Central memory CD8-positive, alpha-beta T cell (primary cell): ENCODE measurements at regions not wholly inside any gene's neighbourhood (a gene's known extent, or its start where the extent isn't known, plus 50 kb on each side); places are given as distances from the start of the nearest gene placed in this dataset.

Experiments used
- ATAC-seq: fragments of 150-1000 bp; cut with Tn5 transposase; replicated peaks from 2 replicates; pipeline ENCODE4 v1.10.0; 2022; ENCODE audit warnings: mild to moderate bottlenecking, moderate FRiP score, moderate number of reproducible peaks; ENCODE audit not compliant: poor library complexity, severe bottlenecking; ENCODE audit errors: extremely low read depth
- DNase-seq, 2 donors: peaks; one replicate each; pipeline ENCODE4 v3.0.0; 2021; ENCODE audit warnings: low spot score in 2 of 2
- H3K27ac Mint-ChIP-seq: one replicate; pipeline ENCODE4 v1.8.0; 2022; ENCODE audit warnings: low read depth, mild to moderate bottlenecking, moderate library complexity, mixed read lengths
- H3K27me3 Mint-ChIP-seq: one replicate; pipeline ENCODE4 v1.8.0; 2022; ENCODE audit warnings: mixed read lengths
- H3K36me3 Mint-ChIP-seq: one replicate; pipeline ENCODE4 v1.8.0; 2022; ENCODE audit warnings: mild to moderate bottlenecking, moderate library complexity, mixed read lengths; ENCODE audit not compliant: insufficient read depth
- H3K4me1 Mint-ChIP-seq: one replicate; pipeline ENCODE4 v1.8.0; 2022; ENCODE audit warnings: mixed read lengths
- H3K4me3 Mint-ChIP-seq: one replicate; pipeline ENCODE4 v1.8.0; 2022; ENCODE audit warnings: mild to moderate bottlenecking, moderate library complexity, mixed read lengths
- H3K9me3 Mint-ChIP-seq: one replicate; pipeline ENCODE4 v1.8.0; 2022; ENCODE audit warnings: mixed read lengths

- Mint-ChIP-seq H3K4me1 (no peaks in the 10 kb centered on the region), H3K27ac (no peak overlapping the region), H3K36me3 (peaks cover 2% of the 10 kb centered on the region), H3K27me3 (peaks cover 34% of the 10 kb centered on the region), H3K4me3 (no peak overlapping the region), H3K9me3 (no peaks in the 10 kb centered on the region)
- ATAC-seq (no peak), DNase-seq (no peak)
Measured at GRCh38 chr9:99588747-99589146, 232.9 kb upstream of the NR4A3 start.

- no peak for DNase-seq
Measured at GRCh38 chr9:99590410-99590809, 231.3 kb upstream of the NR4A3 start.

DNA sequence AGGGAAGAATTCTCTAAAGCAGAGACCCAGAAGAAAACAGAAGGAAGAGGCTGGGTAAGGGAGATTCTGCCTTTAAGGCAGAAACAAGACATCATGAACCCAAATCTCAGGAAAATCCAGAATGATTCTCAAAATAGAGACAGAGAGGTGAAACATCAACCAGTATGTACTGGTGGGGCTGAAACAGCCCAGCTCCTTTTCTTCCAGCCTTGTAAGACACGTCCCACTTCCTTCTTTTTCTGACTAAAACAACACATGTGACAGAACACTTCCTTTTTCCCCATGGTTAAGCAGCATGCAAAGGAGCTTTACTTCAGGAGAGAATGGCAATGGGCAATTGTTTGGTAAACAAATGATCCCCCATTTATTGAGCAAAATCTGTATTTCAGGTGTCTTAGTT, 230.8 kb upstream of the NR4A3 start:
- Mint-ChIP-seq H3K27ac (no peak overlapping the region), H3K36me3 (no peaks in the 10 kb centered on the region), H3K4me3 (no peak overlapping the region), H3K9me3 (no peaks in the 10 kb centered on the region), H3K27me3 (peaks cover 35% of the 10 kb centered on the region), H3K4me1 (peaks cover 4% of the 10 kb centered on the region)
- no peak for ATAC-seq
- DNase-seq = no peak

More at GRCh38 chr9:99590410-99590809, 231.3 kb upstream of the NR4A3 start:
- Mint-ChIP-seq H3K4me3 (no peak overlapping the region), H3K27me3 (peaks cover 33% of the 10 kb centered on the region), H3K36me3 (no peaks in the 10 kb centered on the region), H3K27ac (no peak overlapping the region), H3K9me3 (no peaks in the 10 kb centered on the region), H3K4me1 (no peaks in the 10 kb centered on the region)
- no peak for ATAC-seq

DNA sequence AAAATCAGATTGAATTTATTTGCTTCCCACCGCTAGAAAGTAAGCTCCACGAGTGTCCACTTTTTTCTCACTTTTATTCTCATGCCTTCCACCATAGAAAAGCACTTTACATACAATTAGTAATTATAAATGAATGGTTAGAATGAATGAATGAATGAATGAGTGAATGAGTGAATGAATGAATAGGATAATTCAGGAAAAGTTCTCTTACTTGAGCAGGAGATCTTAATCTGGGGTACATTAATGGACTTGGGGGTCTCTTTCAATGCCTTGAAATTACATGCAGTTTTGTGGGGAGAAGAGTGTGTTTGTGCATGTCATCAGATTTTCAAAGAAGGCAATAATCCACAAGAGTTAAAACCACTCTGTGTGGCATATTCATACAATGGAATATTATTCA, 229.9 kb upstream of the NR4A3 start:
- Mint-ChIP-seq H3K27me3 (peaks cover 34% of the 10 kb centered on the region), H3K27ac (no peak overlapping the region), H3K36me3 (no peaks in the 10 kb centered on the region), H3K4me3 (no peak overlapping the region), H3K9me3 (no peaks in the 10 kb centered on the region), H3K4me1 (peaks cover 5% of the 10 kb centered on the region)
- ATAC-seq (no peak), DNase-seq (no peak)

- Mint-ChIP-seq H3K4me1 (peaks cover 5% of the 10 kb centered on the region), H3K27me3 (peaks cover 31% of the 10 kb centered on the region), H3K27ac (no peak overlapping the region), H3K4me3 (no peak overlapping the region), H3K36me3 (no peaks in the 10 kb centered on the region), H3K9me3 (no peaks in the 10 kb centered on the region)
- ATAC-seq (no peak), DNase-seq (no peak)
Measured at GRCh38 chr9:99592834-99593574, 228.7 kb upstream of the NR4A3 start.

- DNase-seq (no peak), ATAC-seq (no peak)
- no peaks in the 10 kb centered on the region for H3K36me3 Mint-ChIP-seq
- no peaks in the 10 kb centered on the region for H3K9me3 Mint-ChIP-seq
- H3K27me3 Mint-ChIP-seq = peaks cover 31% of the 10 kb centered on the region
- peaks cover 5% of the 10 kb centered on the region for H3K4me1 Mint-ChIP-seq
- no peak overlapping the region for H3K4me3 Mint-ChIP-seq
- H3K27ac Mint-ChIP-seq = no peak overlapping the region
Measured at GRCh38 chr9:99593610-99594009, 228.1 kb upstream of the NR4A3 start.

- Mint-ChIP-seq H3K27ac (no peak overlapping the region), H3K4me3 (no peak overlapping the region), H3K27me3 (peaks cover 31% of the 10 kb centered on the region), H3K9me3 (no peaks in the 10 kb centered on the region), H3K36me3 (no peaks in the 10 kb centered on the region), H3K4me1 (peaks cover 5% of the 10 kb centered on the region)
- DNase-seq (no peak), ATAC-seq (no peak)
Measured at GRCh38 chr9:99594056-99594780, 227.5 kb upstream of the NR4A3 start.

GRCh38 chr9:99595796-99596195, 225.9 kb upstream of the NR4A3 start:
- Mint-ChIP-seq H3K27me3 (peaks cover 19% of the 10 kb centered on the region), H3K4me1 (peaks cover 5% of the 10 kb centered on the region), H3K36me3 (peaks cover 2% of the 10 kb centered on the region), H3K4me3 (no peak overlapping the region), H3K27ac (no peak overlapping the region), H3K9me3 (no peaks in the 10 kb centered on the region)
- no peak for DNase-seq
- ATAC-seq = no peak

GRCh38 chr9:99601571-99602111, 220.0 kb upstream of the NR4A3 start:
- H3K36me3 Mint-ChIP-seq = peaks cover 2% of the 10 kb centered on the region
- ATAC-seq = no peak
- H3K4me1 Mint-ChIP-seq = no peaks in the 10 kb centered on the region
- no peak for DNase-seq
- H3K4me3 Mint-ChIP-seq = no peak overlapping the region
- peaks cover 35% of the 10 kb centered on the region for H3K27me3 Mint-ChIP-seq
- H3K27ac Mint-ChIP-seq = no peak overlapping the region
- H3K9me3 Mint-ChIP-seq = no peaks in the 10 kb centered on the region

GRCh38 chr9:99602854-99603253, 218.8 kb upstream of the NR4A3 start:
- Mint-ChIP-seq H3K36me3 (peaks cover 2% of the 10 kb centered on the region), H3K27me3 (peaks cover 45% of the 10 kb centered on the region), H3K9me3 (no peaks in the 10 kb centered on the region), H3K4me1 (no peaks in the 10 kb centered on the region), H3K4me3 (no peak overlapping the region), H3K27ac (no peak overlapping the region)
- DNase-seq (no peak), ATAC-seq (no peak)

DNA sequence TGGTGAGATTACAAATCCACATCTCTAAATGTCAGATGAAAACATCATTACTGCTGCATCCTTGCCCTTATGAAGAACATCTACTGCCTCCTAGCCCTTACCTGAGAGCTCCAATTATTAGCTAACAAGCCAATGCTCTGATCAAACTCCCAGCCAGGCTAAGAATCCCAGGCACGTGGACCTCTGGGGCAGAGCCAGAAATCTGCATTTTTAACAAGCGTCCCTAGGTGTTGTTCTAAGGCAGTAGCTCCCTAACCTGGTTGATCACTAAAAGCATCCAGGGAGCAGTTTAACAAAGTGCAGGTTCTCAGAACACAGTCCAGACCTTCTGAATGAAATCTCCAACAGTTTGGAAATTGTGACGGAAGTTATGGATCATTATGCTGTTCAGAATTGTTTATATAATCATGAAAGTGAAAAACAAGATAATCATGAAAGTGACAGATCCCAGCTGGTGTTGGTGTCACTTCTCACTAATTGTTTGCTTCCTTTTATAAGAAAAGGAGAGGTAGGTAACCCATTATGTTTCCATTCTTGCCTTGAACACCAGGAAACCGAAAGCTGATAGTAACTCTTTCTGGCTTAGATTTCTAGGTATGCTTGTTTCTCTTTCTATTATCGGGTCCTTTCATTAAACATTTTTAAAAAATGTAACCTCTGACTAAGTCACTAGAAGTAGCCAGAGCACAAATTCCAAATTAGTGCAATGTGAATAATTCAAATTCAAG, 216.5 kb upstream of the NR4A3 start:
- H3K27ac Mint-ChIP-seq = no peak overlapping the region

GRCh38 chr9:99606296-99606695, 215.4 kb upstream of the NR4A3 start:
- DNase-seq = no peak
- no peak for ATAC-seq
- H3K4me3 Mint-ChIP-seq = no peak overlapping the region
- H3K9me3 Mint-ChIP-seq = no peaks in the 10 kb centered on the region
- H3K27me3 Mint-ChIP-seq = peaks cover 79% of the 10 kb centered on the region
- H3K36me3 Mint-ChIP-seq = no peaks in the 10 kb centered on the region
- no peak overlapping the region for H3K27ac Mint-ChIP-seq
- no peaks in the 10 kb centered on the region for H3K4me1 Mint-ChIP-seq

More for the DNA sequence above, 216.5 kb upstream of the NR4A3 start:
- ATAC-seq = no peak
- H3K4me1 Mint-ChIP-seq = no peaks in the 10 kb centered on the region
- no peak overlapping the region for H3K4me3 Mint-ChIP-seq
- H3K36me3 Mint-ChIP-seq = no peaks in the 10 kb centered on the region
- DNase-seq = no peak
- H3K9me3 Mint-ChIP-seq = no peaks in the 10 kb centered on the region
- peaks cover 68% of the 10 kb centered on the region for H3K27me3 Mint-ChIP-seq
